ENCODE measurements at regions not wholly inside any gene's neighbourhood (a gene's known extent, or its start where the extent isn't known, plus 50 kb on each side); places are given as distances from the start of the nearest gene placed in this dataset.

- TF ChIP-seq EP300 (IDR thresholded peaks at IDR 0.05): no peak
- TF ChIP-seq CTCF (IDR thresholded peaks at IDR 0.05): no peak
- no peak for TF ChIP-seq POLR2A (IDR thresholded peaks at IDR 0.05)
Measured at GRCh38 chr12:96112733-96113132, 77.3 kb upstream of the LTA4H start.
